Prostate gland (tissue), 2 donors: ENCODE measurements at regions not wholly inside any gene's neighbourhood (a gene's known extent, or its start where the extent isn't known, plus 50 kb on each side); places are given as distances from the start of the nearest gene placed in this dataset.

Source experiments
- POLR2A ChIP-seq: fragments of 450-650 bp; IDR thresholded peaks from one replicate; pipeline ENCODE4 v1.6.1; 2016; ENCODE audit warnings: antibody characterized with exemption, mild to moderate bottlenecking
- POLR2AphosphoS5 ChIP-seq: sonication (generic); formaldehyde crosslinking; IDR thresholded peaks from one replicate; pipeline ENCODE4 v1.6.1; 2017; ENCODE audit warnings: antibody characterized with exemption
- TF ChIP-seq, protein P1 (sequence below), 4 experiments: fragments of 200-600 bp in 2 of 4; fragments of 450-650 bp in 2 of 4; sonication (generic) in 2 of 4; IDR thresholded peaks; 1 replicate in 3 of 4; 2 replicates in 1 of 4; pipeline ENCODE4 v1.5.1; 2016 to 2019; ENCODE audit warnings: antibody characterized with exemption in 4 of 4, mild to moderate bottlenecking in 2 of 4, moderate library complexity in 2 of 4

DNA sequence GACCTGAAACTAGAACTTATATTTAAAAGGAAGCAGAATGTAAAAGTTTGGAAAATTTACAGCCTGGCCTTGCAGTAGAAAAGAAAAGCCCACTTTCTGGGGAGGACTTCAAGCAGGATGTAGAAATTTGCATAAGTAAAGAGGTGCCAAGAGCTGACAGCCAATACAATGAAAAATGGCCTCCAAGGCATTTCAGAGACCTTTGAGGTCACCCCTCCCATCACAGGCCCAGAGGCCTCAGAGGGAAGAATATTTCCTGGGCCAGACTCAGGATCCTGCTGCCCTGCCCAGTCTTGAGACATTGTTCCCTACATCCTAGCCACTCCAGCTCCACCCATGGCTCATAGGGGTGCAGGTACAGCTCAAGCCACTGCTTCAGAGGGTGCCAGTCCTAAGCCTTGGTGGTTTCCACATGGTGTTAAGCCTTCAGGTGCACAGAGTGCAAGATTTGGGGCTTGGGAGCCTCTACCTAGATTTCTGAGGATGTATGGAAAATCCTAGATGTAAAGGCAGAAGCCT, 518.9 kb upstream of the INTU start:
- TF ChIP-seq POLR2A (no peak), POLR2AphosphoS5 (no peak)
- TF ChIP-seq, protein P1, sequence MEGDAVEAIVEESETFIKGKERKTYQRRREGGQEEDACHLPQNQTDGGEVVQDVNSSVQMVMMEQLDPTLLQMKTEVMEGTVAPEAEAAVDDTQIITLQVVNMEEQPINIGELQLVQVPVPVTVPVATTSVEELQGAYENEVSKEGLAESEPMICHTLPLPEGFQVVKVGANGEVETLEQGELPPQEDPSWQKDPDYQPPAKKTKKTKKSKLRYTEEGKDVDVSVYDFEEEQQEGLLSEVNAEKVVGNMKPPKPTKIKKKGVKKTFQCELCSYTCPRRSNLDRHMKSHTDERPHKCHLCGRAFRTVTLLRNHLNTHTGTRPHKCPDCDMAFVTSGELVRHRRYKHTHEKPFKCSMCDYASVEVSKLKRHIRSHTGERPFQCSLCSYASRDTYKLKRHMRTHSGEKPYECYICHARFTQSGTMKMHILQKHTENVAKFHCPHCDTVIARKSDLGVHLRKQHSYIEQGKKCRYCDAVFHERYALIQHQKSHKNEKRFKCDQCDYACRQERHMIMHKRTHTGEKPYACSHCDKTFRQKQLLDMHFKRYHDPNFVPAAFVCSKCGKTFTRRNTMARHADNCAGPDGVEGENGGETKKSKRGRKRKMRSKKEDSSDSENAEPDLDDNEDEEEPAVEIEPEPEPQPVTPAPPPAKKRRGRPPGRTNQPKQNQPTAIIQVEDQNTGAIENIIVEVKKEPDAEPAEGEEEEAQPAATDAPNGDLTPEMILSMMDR (IDR thresholded peaks at IDR 0.05), result no peak
